ENCODE measurements at regions not wholly inside any gene's neighbourhood (a gene's known extent, or its start where the extent isn't known, plus 50 kb on each side); places are given as distances from the start of the nearest gene placed in this dataset.
A peak's percentile ranks its signal among the peaks of the same experiment; 100 is the strongest.

DNA sequence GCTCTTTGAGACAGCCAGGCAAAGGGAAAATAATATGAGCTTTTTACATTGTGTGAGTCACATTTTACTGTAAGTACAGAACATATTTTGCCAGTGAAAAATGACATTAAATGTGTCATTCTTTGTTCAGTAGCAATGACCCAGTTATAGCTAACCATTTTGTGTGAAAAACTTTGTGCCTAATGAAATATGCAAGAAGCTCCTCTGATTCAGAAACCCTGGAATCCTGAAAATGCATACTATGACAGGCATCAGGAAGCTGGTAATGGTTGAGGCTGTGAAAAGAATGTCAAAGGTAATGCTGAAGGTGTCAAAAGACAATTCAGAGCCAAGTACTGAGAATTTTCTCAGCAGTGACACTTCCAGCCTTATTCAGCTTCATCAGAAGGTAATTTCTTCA lies 549.5 kb upstream of the SMIM31 start:
- H3K4me3 ChIP-seq (ENCODE audit: low read depth, low read length): no peak overlapping the region
- DNase-seq (ENCODE audit: low read depth): peak; percentile 80
- TF ChIP-seq, protein P1, sequence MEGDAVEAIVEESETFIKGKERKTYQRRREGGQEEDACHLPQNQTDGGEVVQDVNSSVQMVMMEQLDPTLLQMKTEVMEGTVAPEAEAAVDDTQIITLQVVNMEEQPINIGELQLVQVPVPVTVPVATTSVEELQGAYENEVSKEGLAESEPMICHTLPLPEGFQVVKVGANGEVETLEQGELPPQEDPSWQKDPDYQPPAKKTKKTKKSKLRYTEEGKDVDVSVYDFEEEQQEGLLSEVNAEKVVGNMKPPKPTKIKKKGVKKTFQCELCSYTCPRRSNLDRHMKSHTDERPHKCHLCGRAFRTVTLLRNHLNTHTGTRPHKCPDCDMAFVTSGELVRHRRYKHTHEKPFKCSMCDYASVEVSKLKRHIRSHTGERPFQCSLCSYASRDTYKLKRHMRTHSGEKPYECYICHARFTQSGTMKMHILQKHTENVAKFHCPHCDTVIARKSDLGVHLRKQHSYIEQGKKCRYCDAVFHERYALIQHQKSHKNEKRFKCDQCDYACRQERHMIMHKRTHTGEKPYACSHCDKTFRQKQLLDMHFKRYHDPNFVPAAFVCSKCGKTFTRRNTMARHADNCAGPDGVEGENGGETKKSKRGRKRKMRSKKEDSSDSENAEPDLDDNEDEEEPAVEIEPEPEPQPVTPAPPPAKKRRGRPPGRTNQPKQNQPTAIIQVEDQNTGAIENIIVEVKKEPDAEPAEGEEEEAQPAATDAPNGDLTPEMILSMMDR (conservative IDR thresholded peaks at IDR 0.05; ENCODE audit: low read depth, low read length): no peak

DNA sequence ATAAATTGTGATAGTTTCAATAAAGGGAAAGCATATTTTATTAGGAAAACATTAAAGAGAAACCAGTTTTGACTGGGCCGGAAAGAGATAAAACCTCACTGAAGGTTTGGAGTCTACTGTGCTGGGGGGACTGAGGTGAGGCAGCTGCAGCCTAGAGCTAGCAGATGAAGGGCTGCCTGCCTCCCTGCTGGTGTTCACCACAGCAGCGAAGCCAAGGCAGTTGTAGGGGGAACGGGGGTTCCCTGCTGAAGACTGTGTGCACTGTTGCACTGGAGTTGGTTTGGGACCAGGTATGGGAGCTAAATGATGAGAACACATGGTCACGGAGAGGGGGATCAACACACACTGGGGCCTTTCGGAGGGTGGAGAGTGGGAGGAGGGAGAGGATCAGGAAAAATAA lies 546.5 kb upstream of the SMIM31 start:
- H3K4me3 ChIP-seq (ENCODE audit: low read depth, low read length): no peak overlapping the region
- TF ChIP-seq, protein P1 (conservative IDR thresholded peaks at IDR 0.05; ENCODE audit: low read depth, low read length): no peak
- no peak for DNase-seq (ENCODE audit: low read depth)

DNA sequence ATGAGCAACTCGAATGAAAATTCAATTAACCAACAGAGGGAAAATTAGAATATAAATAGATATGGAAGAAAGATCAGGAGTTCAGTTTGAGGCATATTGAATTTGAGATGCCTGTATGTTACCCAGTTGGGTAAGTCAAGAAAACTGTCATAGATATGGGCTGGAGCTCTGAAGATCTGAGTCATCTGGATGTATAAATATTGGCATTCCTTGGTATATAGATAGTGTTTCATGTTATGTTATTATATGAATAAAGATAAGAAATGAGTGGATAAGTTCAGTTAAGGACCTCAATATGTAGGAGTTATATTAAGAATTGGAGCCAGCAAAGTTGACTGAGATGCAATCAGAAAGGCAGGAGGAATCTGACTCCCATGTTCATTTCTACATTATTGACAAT lies 543.6 kb upstream of the SMIM31 start:
- TF ChIP-seq, protein P1 (conservative IDR thresholded peaks at IDR 0.05; ENCODE audit: low read depth, low read length): no peak
- no peak overlapping the region for H3K4me3 ChIP-seq (ENCODE audit: low read depth, low read length)
- peak; percentile 10 for DNase-seq (ENCODE audit: low read depth)

GRCh38 chr4:164212134-164212533 lies 541.8 kb upstream of the SMIM31 start:
- H3K4me3 ChIP-seq (ENCODE audit: low read depth, low read length): no peak overlapping the region
- TF ChIP-seq, protein P1 (conservative IDR thresholded peaks at IDR 0.05; ENCODE audit: low read depth, low read length): no peak
- DNase-seq (ENCODE audit: low read depth): peak; percentile 26

- DNase-seq (ENCODE audit: low read depth): no peak
- TF ChIP-seq, protein P1 (conservative IDR thresholded peaks at IDR 0.05; ENCODE audit: low read depth, low read length): no peak
- no peak overlapping the region for H3K4me3 ChIP-seq (ENCODE audit: low read depth, low read length)
These were observed 541.2 kb upstream of the SMIM31 start for GRCh38 chr4:164212714-164213113.

DNA sequence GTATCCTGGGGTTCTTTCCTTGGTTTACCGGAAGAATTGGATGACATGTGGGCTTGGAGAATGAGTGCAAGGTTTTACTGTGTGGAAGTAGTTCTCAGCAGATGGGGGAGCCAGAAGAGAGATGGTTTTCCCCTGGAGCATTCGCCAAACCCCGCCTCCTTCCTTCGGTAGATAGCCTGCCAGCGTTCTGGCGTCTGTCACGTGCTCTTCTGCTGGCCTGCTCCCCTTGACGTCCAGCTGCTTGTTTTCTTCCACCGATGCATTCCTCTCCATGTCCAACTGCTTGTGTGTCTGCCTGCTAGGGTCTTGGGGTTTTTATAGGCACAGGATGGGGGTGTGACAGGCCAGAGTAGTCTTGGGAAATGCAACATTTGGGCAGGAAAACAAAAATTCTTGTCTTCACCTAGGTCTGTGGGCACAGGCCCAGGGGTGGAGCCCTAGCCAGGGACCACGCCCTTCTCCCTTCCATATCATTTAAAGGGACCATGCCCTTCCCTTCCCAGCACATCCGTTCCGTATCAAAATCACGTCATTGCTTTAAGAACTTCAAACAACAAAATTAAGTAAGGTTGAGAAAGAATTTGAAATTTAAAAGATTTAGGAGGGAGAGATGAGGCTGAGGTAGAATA lies 538.7 kb upstream of the SMIM31 start:
- DNase-seq (ENCODE audit: low read depth): no peak
- TF ChIP-seq, protein P1 (conservative IDR thresholded peaks at IDR 0.05; ENCODE audit: low read depth, low read length): no peak

DNA sequence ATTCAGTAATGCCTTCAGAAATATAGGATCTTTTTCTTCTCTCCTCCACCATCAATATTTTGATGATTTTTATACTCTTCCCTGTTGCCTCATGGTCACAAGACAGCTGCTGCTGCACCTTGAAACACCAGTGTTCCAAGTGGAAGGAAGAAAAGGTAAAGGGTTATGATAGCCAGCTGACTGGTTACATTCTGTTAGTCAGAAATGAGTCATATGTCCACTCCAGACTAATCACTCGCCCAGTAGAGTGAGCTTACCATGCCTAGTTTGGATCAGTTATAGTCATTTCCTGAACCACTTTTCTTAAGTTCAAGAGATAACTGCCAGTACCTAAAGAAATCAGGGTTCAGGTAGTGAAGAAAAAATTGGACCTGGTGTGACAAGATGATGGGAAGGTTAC lies 532.3 kb upstream of the SMIM31 start:
- TF ChIP-seq, protein P1 (conservative IDR thresholded peaks at IDR 0.05; ENCODE audit: low read depth, low read length): no peak

More for the DNA sequence above, 538.7 kb upstream of the SMIM31 start:
- H3K4me3 ChIP-seq (ENCODE audit: low read depth, low read length): no peak overlapping the region

More for the DNA sequence above, 532.3 kb upstream of the SMIM31 start:
- H3K4me3 ChIP-seq (ENCODE audit: low read depth, low read length): no peak overlapping the region
- DNase-seq (ENCODE audit: low read depth): no peak
